Astrocyte (in vitro differentiated cells and primary cell): ENCODE measurements at regions not wholly inside any gene's neighbourhood (a gene's known extent, or its start where the extent isn't known, plus 50 kb on each side); places are given as distances from the start of the nearest gene placed in this dataset.

Source experiments
- DNase-seq: peaks from one replicate; pipeline ENCODE4 v3.0.0-alpha.2; 2010; ENCODE audit warnings: low read depth
- FAIRE-seq: peaks from 2 replicates; lab custom pipeline; 2011; peaks lifted over from hg19 to GRCh38; lab: Jason Lieb, UNC
- H2AFZ ChIP-seq: 2 replicates; pipeline ENCODE4 v1.6.0; 2012; ENCODE audit warnings: low read depth, low read length, inconsistent platforms
- H3K27ac ChIP-seq: 2 replicates; pipeline ENCODE4 v1.5.1; 2011; ENCODE audit warnings: low read depth, low read length, inconsistent platforms
- H3K27me3 ChIP-seq: 2 replicates; pipeline ENCODE4 v1.6.0; 2011; ENCODE audit warnings: low read length, inconsistent platforms; ENCODE audit not compliant: insufficient read depth
- H3K36me3 ChIP-seq: 2 replicates; pipeline ENCODE4 v1.5.1; 2011; ENCODE audit warnings: low read length, inconsistent platforms; ENCODE audit not compliant: insufficient read depth
- H3K4me1 ChIP-seq: 2 replicates; pipeline ENCODE4 v1.5.1; 2011; ENCODE audit warnings: low read length, inconsistent platforms; ENCODE audit not compliant: insufficient read depth
- H3K4me2 ChIP-seq: 2 replicates; pipeline ENCODE4 v1.6.0; 2012; ENCODE audit warnings: low read length, inconsistent platforms
- H3K4me3 ChIP-seq: 2 replicates; pipeline ENCODE4 v1.5.1; 2011; ENCODE audit warnings: low read depth, mild to moderate bottlenecking, low read length, inconsistent platforms; ENCODE audit not compliant: insufficient read depth
- H3K79me2 ChIP-seq: 2 replicates; pipeline ENCODE4 v1.6.0; 2012; ENCODE audit warnings: mild to moderate bottlenecking, low read length, inconsistent platforms; ENCODE audit not compliant: insufficient read depth
- H3K9ac ChIP-seq: 2 replicates; pipeline ENCODE4 v1.6.0; 2012; ENCODE audit warnings: mild to moderate bottlenecking, low read length, inconsistent platforms
- H3K9me3 ChIP-seq: 2 replicates; pipeline ENCODE4 v1.5.1; 2012; ENCODE audit warnings: low read depth, mild to moderate bottlenecking, low read length, inconsistent platforms; ENCODE audit not compliant: insufficient read depth
- H4K20me1 ChIP-seq: 2 replicates; pipeline ENCODE4 v1.6.0; 2012; ENCODE audit warnings: low read length, inconsistent platforms; ENCODE audit not compliant: insufficient read depth
- H3K27ac Mint-ChIP-seq: one replicate; pipeline ENCODE4 v1.8.0; 2021; ENCODE audit warnings: mild to moderate bottlenecking, mixed read lengths; ENCODE audit not compliant: unreplicated experiment
- H3K27me3 Mint-ChIP-seq: one replicate; pipeline ENCODE4 v1.8.0; 2021; ENCODE audit warnings: low read depth, mixed read lengths; ENCODE audit not compliant: unreplicated experiment
- H3K36me3 Mint-ChIP-seq: one replicate; pipeline ENCODE4 v1.8.0; 2021; ENCODE audit warnings: low read depth, mixed read lengths; ENCODE audit not compliant: unreplicated experiment
- H3K4me1 Mint-ChIP-seq: one replicate; pipeline ENCODE4 v1.8.0; 2021; ENCODE audit warnings: low read depth, mixed read lengths; ENCODE audit not compliant: unreplicated experiment
- H3K4me3 Mint-ChIP-seq: one replicate; pipeline ENCODE4 v1.8.0; 2021; ENCODE audit warnings: mild to moderate bottlenecking, moderate library complexity, mixed read lengths; ENCODE audit not compliant: unreplicated experiment
- H3K9me3 Mint-ChIP-seq: one replicate; pipeline ENCODE4 v1.8.0; 2021; ENCODE audit warnings: mild to moderate bottlenecking, mixed read lengths; ENCODE audit not compliant: unreplicated experiment
- EZH2 ChIP-seq: IDR thresholded peaks from 2 replicates; pipeline ENCODE4 v1.6.1; 2012; ENCODE audit warnings: mild to moderate bottlenecking, low read length, inconsistent platforms; ENCODE audit not compliant: insufficient read depth
- TF ChIP-seq, protein P1 (sequence below): IDR thresholded peaks from 2 replicates; pipeline ENCODE4 v1.5.1; 2011; ENCODE audit warnings: low read depth, mild to moderate bottlenecking, inconsistent platforms, low read length, moderate library complexity; ENCODE audit not compliant: insufficient read depth

DNA sequence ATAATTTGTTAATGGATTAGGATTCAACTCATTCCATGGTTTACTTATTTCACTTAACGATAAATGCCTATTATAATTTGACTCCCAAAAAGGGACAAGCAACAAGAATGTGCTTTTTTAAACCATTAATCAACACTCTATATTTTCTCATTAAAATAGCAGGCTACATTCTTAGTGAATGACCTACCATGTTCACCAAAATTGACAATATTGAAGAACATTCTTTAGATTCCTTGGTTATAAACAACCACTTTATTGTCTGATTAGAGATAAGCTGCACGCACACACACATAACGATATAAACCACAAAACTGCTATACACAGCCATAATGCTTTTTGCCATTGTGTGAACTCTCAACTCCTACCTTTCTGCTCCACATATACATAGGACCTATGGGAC is 75.4 kb upstream of the LRRC7 start:
- Histone ChIP-seq H4K20me1 (no peaks in the 10 kb centered on the region), H3K27ac (no peak overlapping the region), H3K36me3 (no peaks in the 10 kb centered on the region), H3K4me1 (peaks cover 6% of the 10 kb centered on the region), H3K9me3 (no peaks in the 10 kb centered on the region), H3K79me2 (no peaks in the 10 kb centered on the region), H3K9ac (no peak overlapping the region), H2AFZ (no peak overlapping the region), H3K4me2 (no peak overlapping the region), H3K4me3 (no peak overlapping the region), H3K27me3 (no peaks in the 10 kb centered on the region)
- H3K27ac Mint-ChIP-seq, result no peak overlapping the region
- peaks cover 5% of the 10 kb centered on the region for H3K9me3 Mint-ChIP-seq
- no peak overlapping the region for H3K4me3 Mint-ChIP-seq
- H3K4me1 Mint-ChIP-seq, result peaks cover 12% of the 10 kb centered on the region
- TF ChIP-seq, protein P1, sequence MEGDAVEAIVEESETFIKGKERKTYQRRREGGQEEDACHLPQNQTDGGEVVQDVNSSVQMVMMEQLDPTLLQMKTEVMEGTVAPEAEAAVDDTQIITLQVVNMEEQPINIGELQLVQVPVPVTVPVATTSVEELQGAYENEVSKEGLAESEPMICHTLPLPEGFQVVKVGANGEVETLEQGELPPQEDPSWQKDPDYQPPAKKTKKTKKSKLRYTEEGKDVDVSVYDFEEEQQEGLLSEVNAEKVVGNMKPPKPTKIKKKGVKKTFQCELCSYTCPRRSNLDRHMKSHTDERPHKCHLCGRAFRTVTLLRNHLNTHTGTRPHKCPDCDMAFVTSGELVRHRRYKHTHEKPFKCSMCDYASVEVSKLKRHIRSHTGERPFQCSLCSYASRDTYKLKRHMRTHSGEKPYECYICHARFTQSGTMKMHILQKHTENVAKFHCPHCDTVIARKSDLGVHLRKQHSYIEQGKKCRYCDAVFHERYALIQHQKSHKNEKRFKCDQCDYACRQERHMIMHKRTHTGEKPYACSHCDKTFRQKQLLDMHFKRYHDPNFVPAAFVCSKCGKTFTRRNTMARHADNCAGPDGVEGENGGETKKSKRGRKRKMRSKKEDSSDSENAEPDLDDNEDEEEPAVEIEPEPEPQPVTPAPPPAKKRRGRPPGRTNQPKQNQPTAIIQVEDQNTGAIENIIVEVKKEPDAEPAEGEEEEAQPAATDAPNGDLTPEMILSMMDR, result no peak
- no peak for TF ChIP-seq EZH2
- no peaks in the 10 kb centered on the region for H3K27me3 Mint-ChIP-seq
- no peak for FAIRE-seq
- no peaks in the 10 kb centered on the region for H3K36me3 Mint-ChIP-seq
- peak; percentile 62 for DNase-seq

DNA sequence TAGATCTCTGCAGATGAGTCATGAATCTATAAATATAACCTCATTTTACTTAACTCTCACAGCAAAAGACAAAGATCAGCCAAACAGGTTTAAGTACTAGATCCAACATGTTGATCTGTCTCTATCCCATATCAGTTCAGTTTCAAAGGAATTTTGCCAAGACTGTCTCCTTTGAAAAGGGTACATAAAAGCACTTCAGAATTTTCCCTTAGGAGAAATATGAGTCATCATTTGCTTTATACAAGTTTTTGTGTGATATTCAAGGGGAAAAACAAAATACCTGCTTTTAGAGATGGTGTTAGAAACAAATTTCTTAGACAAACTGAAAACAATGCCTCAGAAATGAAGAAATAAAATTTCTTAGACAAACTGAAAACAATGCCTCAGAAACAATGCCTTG is 73.5 kb upstream of the LRRC7 start:
- TF ChIP-seq, protein P1, result no peak
- no peak for TF ChIP-seq EZH2
- H3K9me3 Mint-ChIP-seq, result no peaks in the 10 kb centered on the region
- no peak overlapping the region for H2AFZ ChIP-seq
- no peak overlapping the region for H3K9ac ChIP-seq
- no peaks in the 10 kb centered on the region for H3K36me3 Mint-ChIP-seq
- FAIRE-seq, result no peak
- DNase-seq, result peak; percentile 41
- no peak overlapping the region for H3K27ac Mint-ChIP-seq
- H3K4me3 Mint-ChIP-seq, result no peak overlapping the region
- H3K4me1 Mint-ChIP-seq, result peaks cover 14% of the 10 kb centered on the region
- H3K4me1 ChIP-seq, result peaks cover 6% of the 10 kb centered on the region
- no peaks in the 10 kb centered on the region for H3K36me3 ChIP-seq
- no peak overlapping the region for H3K27ac ChIP-seq
- no peak overlapping the region for H3K4me3 ChIP-seq
- H3K27me3 ChIP-seq, result no peaks in the 10 kb centered on the region
- no peaks in the 10 kb centered on the region for H3K79me2 ChIP-seq
- H4K20me1 ChIP-seq, result no peaks in the 10 kb centered on the region
- H3K4me2 ChIP-seq, result no peak overlapping the region
- no peaks in the 10 kb centered on the region for H3K9me3 ChIP-seq
- no peaks in the 10 kb centered on the region for H3K27me3 Mint-ChIP-seq

DNA sequence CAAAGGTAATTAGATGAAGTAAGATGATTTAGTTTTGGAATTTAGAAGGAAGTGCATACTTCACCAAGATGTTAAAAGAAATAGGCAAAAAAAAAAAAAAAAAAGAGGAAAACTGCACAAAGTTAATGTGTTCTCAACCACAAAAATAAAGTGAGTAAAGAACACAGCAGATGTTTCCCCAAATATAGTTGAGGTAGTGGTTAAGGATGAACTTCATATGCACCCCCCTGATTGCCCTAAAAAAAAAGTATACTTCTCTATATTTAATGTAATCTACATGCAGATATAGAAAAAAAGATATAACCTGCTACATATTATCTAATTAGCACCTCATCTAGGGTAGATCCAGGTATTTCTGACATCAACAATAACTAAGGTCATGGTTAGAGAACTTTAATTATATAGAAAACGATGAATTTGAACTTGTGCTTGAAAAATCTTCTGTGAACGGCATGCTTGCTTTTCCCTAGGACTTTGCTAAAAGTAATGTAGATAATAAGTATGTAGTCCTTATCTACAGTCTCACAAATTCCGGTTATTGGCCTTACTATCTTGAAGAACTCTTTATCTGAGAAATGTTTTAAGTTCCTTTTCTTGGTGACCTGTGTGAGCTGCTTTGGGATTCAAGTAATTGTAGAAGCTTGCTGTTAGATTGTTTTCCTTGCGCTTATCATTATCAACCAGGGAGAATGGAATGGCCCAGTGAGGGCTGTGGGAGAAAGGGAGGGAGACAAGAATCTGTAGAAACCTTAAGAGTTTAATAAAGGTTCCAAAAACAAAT is 70.1 kb upstream of the LRRC7 start:
- Mint-ChIP-seq H3K4me3 (no peak overlapping the region), H3K9me3 (no peaks in the 10 kb centered on the region), H3K36me3 (no peaks in the 10 kb centered on the region), H3K27me3 (no peaks in the 10 kb centered on the region), H3K27ac (no peak overlapping the region), H3K4me1 (peaks cover 7% of the 10 kb centered on the region)
- Histone ChIP-seq H3K9ac (no peak overlapping the region), H3K36me3 (no peaks in the 10 kb centered on the region), H3K27ac (no peak overlapping the region), H3K4me3 (no peak overlapping the region), H3K4me2 (no peak overlapping the region), H2AFZ (no peak overlapping the region), H3K79me2 (no peaks in the 10 kb centered on the region), H3K4me1 (peaks cover 5% of the 10 kb centered on the region), H4K20me1 (no peaks in the 10 kb centered on the region), H3K27me3 (no peaks in the 10 kb centered on the region), H3K9me3 (no peaks in the 10 kb centered on the region)
- no peak for TF ChIP-seq EZH2
- TF ChIP-seq, protein P1, result no peak
- no peak for FAIRE-seq
- DNase-seq, result peak; percentile 15
